ENCODE measurements at regions not wholly inside any gene's neighbourhood (a gene's known extent, or its start where the extent isn't known, plus 50 kb on each side); places are given as distances from the start of the nearest gene placed in this dataset.
"Not testable (repeated sequence)": the region's sequence is repeated elsewhere in the genome, so short reads cannot be mapped to it uniquely, and the experiment has no call there.

DNA sequence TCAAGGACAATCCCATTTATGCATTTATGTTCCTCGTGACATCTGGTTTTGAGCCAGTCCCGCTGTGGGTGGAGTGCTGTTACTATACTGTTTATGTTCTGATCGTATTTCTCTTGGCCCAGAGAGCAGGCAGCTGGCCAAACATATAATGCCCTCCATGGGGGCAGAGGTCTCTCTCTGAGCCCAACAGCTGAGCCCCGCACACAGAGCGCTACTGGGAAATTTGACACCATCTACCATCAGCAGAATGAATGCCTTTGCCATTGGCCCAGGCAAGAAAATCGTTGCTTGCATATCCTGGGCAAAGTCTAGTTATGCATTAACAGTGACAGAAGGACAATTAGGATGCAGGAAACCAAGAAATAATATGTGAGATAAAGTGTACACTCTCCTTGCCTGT is 126.8 kb upstream of the CACNA1A start:
- TF ChIP-seq, protein P1, sequence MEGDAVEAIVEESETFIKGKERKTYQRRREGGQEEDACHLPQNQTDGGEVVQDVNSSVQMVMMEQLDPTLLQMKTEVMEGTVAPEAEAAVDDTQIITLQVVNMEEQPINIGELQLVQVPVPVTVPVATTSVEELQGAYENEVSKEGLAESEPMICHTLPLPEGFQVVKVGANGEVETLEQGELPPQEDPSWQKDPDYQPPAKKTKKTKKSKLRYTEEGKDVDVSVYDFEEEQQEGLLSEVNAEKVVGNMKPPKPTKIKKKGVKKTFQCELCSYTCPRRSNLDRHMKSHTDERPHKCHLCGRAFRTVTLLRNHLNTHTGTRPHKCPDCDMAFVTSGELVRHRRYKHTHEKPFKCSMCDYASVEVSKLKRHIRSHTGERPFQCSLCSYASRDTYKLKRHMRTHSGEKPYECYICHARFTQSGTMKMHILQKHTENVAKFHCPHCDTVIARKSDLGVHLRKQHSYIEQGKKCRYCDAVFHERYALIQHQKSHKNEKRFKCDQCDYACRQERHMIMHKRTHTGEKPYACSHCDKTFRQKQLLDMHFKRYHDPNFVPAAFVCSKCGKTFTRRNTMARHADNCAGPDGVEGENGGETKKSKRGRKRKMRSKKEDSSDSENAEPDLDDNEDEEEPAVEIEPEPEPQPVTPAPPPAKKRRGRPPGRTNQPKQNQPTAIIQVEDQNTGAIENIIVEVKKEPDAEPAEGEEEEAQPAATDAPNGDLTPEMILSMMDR (conservative IDR thresholded peaks at IDR 0.05; ENCODE audit: low read depth, low read length): no peak
- peak; percentile 54 for DNase-seq (ENCODE audit: low read depth)
- H3K4me3 ChIP-seq (ENCODE audit: low read length): no peak overlapping the region

DNA sequence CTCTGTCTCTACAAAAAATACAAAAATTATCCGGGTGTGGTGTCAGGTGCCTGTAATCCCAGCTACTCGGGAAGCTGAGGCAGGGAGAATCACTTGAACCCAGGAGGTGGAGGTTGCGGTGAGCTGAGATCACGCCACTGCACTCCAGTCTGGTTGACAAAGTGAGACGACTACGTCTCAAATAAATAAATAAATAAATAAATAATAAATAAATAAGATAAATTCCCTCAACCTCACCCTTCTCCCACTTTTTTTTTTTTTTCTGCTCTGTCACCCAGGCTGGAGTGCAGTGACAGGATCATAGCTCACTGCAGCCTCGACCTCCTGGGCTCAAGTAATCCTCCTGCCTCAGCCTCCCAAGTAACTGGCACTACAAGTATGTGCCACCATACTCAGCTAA is 125.9 kb upstream of the CACNA1A start:
- not testable (repeated sequence) for H3K4me3 ChIP-seq (ENCODE audit: low read length); DNase-seq (ENCODE audit: low read depth)

DNA sequence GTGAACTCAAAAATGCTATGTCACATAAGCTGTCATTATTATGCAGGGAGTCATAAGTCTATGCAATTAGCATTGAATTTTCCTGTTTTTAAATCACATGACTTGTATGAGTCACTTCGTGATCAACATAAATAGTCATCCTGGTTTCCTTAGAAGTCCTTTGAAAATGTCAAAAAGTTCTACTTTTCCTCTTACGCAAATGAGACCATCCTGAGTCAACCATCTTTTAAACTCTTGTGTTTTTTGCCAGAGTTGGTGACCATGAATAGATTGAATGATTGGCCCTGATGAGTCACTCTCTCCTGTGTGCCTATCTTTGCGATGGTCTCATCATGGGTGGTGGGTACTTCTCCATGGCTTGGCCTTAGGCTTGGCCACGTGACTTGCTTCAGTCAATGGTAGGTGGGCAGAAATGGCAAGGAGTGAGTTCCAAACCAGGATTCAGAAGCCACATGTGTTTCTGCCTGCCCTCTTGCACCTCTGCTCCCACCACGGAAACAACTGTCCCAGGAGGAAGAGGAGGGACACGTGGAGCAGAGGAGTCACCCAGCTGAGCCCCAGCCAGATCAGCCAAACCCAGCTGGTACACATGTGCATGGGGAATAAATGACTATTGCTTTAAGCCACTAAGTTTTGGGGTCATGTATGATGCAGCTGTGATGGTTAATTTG is 123.5 kb upstream of the CACNA1A start:
- TF ChIP-seq, protein P1 (conservative IDR thresholded peaks at IDR 0.05; ENCODE audit: low read depth, low read length): no peak
- no peak for DNase-seq (ENCODE audit: low read depth)
- no peak overlapping the region for H3K4me3 ChIP-seq (ENCODE audit: low read length)

DNA sequence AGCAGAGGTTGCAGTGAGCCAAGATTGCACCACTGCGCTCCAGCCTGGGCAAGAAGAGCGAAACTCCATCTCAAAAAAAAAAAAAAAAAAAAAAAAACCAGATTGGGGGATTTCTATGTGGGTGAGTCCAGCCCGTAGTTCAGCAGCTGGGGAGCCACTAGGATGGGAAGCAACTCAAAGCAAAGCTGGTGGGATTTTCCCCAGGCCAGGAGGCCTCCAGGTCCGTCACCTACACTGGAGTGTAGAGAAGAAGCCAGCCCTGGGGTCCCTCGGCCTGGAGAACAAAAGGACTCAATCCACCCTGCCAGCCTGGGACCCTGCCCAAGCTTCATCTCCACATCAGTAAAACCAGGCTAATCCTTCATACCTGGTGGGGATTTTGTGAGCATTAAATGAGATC is 121.3 kb upstream of the CACNA1A start:
- H3K4me3 ChIP-seq (ENCODE audit: low read length): no peak overlapping the region
- TF ChIP-seq, protein P1 (conservative IDR thresholded peaks at IDR 0.05; ENCODE audit: low read depth, low read length): no peak
- no peak for DNase-seq (ENCODE audit: low read depth)

DNA sequence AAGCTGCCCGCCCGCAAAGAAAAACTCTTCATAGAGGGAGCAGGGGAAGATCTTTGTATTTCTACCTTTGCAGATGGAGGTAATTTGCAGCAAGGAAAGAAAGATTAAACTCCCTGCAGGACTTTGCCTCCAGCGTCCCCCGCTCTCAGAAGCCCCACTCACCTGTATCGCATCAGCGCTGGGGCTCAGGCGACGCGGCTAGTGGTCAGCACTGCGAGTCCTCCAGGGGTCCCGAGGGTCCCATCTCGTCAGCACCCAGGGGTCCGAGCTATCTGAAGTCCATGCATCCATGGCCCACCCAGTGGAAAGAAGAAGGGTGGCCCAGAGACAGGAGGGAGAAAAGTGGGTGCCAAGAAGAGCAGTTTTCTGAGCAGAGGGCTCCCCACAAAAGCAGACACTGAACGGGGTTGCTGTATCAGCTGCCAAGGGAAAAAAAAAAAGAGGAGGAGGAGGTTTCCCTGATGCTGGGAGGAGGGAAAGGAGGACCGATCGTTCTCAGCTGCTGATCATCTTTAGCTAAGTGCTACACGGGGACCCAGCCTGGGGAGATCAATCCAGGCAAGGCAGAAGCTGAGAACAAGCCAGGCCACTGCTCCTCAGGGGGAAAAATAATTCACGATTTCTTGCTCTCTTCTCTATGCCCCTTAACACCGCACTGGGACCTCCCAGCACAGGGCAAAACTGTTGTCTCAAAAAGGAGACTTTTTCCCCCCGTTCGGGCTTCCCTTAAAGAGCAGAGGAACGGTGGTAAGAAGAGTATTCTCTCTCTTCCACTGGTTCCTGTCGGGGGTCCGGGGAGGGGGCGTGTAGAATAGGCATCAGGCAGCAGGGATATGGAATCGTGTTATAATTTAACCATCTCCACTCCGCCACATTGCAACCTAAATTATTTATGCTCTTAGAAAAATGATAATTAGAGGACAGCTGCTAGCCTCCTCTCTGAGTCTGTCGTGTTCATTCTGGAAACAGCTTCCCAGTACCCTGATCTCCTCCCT is 117.7 kb upstream of the CACNA1A start:
- H3K4me3 ChIP-seq (ENCODE audit: low read length): no peak overlapping the region
- no peak for DNase-seq (ENCODE audit: low read depth)
- TF ChIP-seq, protein P1 (conservative IDR thresholded peaks at IDR 0.05; ENCODE audit: low read depth, low read length): no peak

DNA sequence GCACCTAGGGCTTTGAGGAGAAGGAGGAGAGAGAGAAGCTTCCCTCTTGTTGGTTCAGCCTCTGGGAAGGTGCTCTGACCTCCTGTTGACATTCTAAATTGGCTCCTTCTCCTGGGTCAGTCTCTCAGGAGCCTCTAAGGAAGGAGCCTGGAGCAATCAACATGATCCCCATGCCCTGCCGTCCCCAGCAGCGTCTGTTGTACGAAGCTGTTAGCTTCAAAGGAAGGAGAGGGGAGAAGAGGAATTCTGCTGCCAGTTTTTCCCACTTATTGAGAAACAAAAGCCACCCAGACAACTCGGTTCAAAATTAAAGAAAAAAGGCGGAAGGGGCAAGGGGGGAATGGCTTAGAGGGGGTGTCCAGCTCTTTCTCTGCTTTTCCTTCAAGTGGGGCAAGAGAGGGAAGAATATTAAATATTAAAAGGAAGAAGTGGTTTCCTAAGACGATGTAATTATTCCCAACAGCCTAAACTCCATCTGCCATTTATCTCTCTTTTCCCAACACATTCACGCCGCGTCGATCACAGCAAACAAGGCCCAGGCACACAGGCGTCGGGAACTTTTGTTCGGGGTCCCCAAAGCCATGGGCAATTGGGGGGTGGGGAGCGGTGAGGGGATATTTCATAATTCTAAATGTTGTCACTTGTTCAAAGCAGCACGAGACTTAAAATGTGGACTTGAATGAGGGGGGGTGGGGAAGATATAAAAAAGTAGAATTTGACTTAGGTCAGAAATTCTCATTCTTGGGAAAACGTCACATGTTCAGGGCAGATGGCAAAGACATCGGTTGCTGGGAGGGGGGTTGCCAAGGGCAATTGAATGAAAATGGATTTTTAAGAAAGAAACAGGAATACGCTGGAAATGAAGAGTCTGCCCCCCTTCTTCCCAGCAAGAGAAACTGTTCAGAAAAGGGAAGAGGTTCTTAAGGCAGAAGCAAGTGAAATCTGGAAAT is 116.8 kb upstream of the CACNA1A start:
- H3K4me3 ChIP-seq (ENCODE audit: low read length): no peak overlapping the region
- DNase-seq (ENCODE audit: low read depth): no peak
- TF ChIP-seq, protein P1 (conservative IDR thresholded peaks at IDR 0.05; ENCODE audit: low read depth, low read length): no peak

DNA sequence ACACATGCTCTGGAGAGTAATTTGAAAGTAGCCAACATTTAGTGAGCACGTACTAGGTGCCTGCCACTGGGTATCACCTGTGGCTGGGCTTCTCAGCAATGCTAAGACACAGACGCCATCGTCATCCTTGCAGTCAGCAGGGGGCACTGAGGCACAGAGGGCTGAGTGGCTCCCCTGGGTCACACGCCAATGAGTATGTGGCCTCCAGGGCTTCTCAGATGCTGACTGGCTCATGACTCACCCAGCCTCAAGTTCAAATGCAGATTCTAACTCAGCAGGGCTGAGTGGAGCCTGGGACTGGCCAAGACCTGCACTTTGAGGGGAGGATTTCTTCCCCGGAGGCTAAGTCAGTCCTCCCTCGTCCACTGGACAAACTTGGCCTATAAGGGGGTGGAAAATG is 115.1 kb upstream of the CACNA1A start:
- TF ChIP-seq, protein P1 (conservative IDR thresholded peaks at IDR 0.05; ENCODE audit: low read depth, low read length): peak; percentile 32
- peak; percentile 69 for DNase-seq (ENCODE audit: low read depth)
- H3K4me3 ChIP-seq (ENCODE audit: low read length): no peak overlapping the region

All from retinal pigment epithelial cell (primary cell).